ENCODE measurements at regions not wholly inside any gene's neighbourhood (a gene's known extent, or its start where the extent isn't known, plus 50 kb on each side); places are given as distances from the start of the nearest gene placed in this dataset.
"Not testable (repeated sequence)": the region's sequence is repeated elsewhere in the genome, so short reads cannot be mapped to it uniquely, and the experiment has no call there.

GRCh38 chr9:1115370-1115769 lies 65.2 kb downstream of the DMRT2 start:
- DNase-seq: no peak

GRCh38 chr9:1117439-1117838 lies 67.3 kb downstream of the DMRT2 start:
- no peak for DNase-seq

GRCh38 chr9:1120500-1121165 lies 70.5 kb downstream of the DMRT2 start:
- DNase-seq: no peak

- DNase-seq: no peak
Measured at GRCh38 chr9:1125741-1126140, 75.6 kb downstream of the DMRT2 start.

GRCh38 chr9:1128046-1128445 lies 77.9 kb downstream of the DMRT2 start:
- DNase-seq: no peak

- no peak for DNase-seq
Measured at GRCh38 chr9:1129382-1129781, 79.2 kb downstream of the DMRT2 start.

GRCh38 chr9:1140057-1140456 lies 89.9 kb downstream of the DMRT2 start:
- no peak for DNase-seq

- DNase-seq: no peak
Measured at GRCh38 chr9:1151691-1152090, 101.5 kb downstream of the DMRT2 start.

- DNase-seq: no peak
Measured at GRCh38 chr9:1152171-1152570, 102.0 kb downstream of the DMRT2 start.

- DNase-seq: no peak
Measured at GRCh38 chr9:1154739-1155138, 104.6 kb downstream of the DMRT2 start.

GRCh38 chr9:1155602-1156001 lies 105.4 kb downstream of the DMRT2 start:
- DNase-seq: no peak

GRCh38 chr9:1156794-1157550 lies 106.8 kb downstream of the DMRT2 start:
- no peak for DNase-seq

GRCh38 chr9:1157836-1158235 lies 107.7 kb downstream of the DMRT2 start:
- DNase-seq: no peak

GRCh38 chr9:1170918-1171317 lies 120.8 kb downstream of the DMRT2 start:
- no peak for DNase-seq

- DNase-seq: no peak
Measured at GRCh38 chr9:1171546-1171945, 121.4 kb downstream of the DMRT2 start.

- DNase-seq: no peak
Measured at GRCh38 chr9:1173211-1173610, 123.1 kb downstream of the DMRT2 start.

- no peak for DNase-seq
Measured at GRCh38 chr9:1173993-1174392, 123.8 kb downstream of the DMRT2 start.

- no peak for DNase-seq
Measured at GRCh38 chr9:1179366-1179765, 129.2 kb downstream of the DMRT2 start.

- DNase-seq: no peak
Measured at GRCh38 chr9:1184146-1184545, 134.0 kb downstream of the DMRT2 start.

- not testable (repeated sequence) for DNase-seq
Measured at GRCh38 chr9:1187137-1187536, 137.0 kb downstream of the DMRT2 start.

GRCh38 chr9:1195636-1196035 lies 145.5 kb downstream of the DMRT2 start:
- not testable (repeated sequence) for DNase-seq

- no peak for DNase-seq
Measured at GRCh38 chr9:1198085-1198484, 147.9 kb downstream of the DMRT2 start.

GRCh38 chr9:1200847-1201251 lies 150.7 kb downstream of the DMRT2 start:
- DNase-seq: no peak

GRCh38 chr9:1201262-1201661 lies 151.1 kb downstream of the DMRT2 start:
- no peak for DNase-seq

GRCh38 chr9:1201901-1202300 lies 151.7 kb downstream of the DMRT2 start:
- DNase-seq: no peak
